NCI-H345 (cell line): ENCODE measurements at regions not wholly inside any gene's neighbourhood (a gene's known extent, or its start where the extent isn't known, plus 50 kb on each side); places are given as distances from the start of the nearest gene placed in this dataset.

Source experiments
- DNase-seq: peaks from one replicate; lab custom pipeline; 2025; lab: John Stamatoyannopoulos, UW

DNA sequence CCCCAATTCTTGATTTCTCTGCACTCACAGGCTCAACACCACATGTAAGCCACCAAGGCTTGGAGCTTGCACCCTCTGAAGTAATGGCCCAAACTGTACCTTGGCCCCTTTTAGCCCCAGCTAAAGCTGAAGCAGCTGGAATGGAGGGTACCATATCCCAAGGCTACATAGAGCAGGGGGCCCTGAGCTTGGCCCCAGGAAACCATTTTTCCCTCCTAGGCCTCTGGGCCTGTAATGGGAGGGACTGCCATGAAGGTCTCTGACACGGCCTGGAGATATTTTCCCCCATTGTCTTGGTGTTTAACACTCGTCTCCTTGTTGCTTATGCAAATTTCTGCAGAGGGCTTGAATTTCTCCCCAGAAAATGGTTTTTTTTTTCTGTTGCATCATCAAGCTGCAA lies 69.7 kb downstream of the SKA1 start:
- DNase-seq = no peak

DNA sequence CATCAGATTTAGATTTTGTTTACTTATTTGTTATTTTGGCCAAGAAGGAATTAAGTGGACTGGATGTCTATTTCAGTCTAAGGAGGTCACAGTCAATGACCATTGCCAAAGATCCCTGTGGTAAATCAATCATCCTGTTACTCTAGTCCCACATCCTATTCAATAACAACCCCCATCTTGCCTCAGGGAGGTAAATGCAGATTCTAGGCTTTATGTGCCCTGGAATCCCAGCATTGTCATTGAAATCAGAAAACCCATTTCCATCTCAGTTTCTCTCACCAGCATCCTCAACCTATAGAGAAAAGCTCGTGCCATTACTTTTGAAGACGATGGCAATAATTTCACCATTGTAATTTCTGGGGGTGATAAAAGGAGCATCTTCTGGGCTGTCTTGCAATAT lies 71.8 kb downstream of the SKA1 start:
- no peak for DNase-seq

DNA sequence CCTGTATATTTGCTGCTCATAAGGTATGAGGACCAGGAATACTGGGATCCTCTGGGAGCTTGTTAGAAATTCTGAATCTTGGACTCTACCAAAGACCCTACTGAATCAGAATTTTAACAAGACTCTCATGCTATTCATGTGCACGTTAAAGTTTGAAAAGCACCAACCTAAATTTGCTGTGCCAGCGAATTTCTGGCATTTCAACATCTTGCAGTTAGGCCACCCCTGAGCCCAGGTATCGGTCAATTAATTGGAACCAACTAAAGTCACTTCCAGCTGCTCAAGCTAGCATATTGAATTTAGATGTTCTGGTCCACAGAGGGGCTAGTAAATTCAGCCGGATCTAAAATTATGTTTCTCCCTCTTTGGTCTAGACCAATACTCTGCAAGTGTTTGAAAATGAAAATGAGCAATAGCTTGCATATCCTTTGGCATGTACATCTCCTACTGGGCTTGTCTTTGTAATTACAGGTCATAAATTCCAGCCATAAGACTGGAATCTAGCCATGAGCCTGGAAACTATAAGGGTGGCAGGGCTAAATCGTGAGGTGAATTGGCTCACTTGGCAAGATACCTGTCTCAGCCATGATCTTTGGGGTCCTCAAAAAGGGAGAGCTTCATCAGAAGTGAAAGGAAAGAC lies 72.4 kb downstream of the SKA1 start:
- DNase-seq = no peak

DNA sequence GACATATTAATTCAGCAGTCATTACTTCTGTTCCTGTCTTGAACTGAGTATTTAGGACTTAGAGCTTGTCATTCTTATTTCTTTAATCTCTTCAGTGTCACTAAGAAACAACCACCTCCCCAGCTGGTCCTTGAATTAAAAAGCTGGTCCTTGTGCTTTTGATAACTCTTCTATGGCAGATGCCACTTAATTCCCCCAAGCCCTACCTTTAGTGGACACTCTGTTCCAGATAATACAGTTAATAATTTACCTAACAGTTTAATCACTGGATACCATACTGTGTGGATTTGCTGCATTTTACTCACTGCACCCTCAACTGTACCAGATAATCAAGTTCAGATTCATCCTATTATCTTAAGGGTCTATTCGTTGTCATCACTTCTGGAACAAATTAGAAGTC lies 73.1 kb downstream of the SKA1 start:
- no peak for DNase-seq

DNA sequence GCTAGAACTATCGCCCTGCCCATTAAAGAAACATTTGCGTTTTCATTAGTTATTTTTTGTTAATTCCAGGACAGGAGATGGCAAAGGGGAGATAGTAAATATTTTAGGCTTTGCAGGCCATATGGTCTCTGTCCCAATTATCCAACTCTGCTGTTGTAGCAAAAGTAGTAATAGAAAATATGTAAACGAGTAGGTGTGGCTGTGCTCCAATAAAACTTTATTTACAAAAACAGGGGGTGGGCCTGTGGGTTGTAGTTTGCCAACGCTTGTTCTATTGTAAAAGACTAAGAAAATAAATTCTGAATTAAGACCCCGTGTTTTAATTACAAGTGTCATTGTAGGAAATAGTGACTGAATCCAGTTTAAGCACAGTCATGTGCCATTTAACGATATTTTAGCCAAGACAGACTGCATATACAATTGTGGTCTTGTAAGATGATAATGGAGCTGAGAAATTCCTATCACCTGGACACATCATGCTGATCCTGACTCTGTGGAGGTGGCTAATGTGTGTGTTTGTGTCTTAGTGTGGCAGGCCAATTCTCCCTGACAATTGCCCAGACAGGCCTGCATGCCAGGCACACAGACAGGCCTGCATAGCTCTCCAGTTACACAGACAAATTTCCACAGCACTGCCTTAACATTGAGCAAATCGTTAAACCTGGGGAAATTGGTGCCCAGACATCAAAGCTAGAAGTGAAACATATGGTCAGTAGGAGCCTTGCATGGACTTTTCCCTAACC lies 76.4 kb downstream of the SKA1 start:
- no peak for DNase-seq

DNA sequence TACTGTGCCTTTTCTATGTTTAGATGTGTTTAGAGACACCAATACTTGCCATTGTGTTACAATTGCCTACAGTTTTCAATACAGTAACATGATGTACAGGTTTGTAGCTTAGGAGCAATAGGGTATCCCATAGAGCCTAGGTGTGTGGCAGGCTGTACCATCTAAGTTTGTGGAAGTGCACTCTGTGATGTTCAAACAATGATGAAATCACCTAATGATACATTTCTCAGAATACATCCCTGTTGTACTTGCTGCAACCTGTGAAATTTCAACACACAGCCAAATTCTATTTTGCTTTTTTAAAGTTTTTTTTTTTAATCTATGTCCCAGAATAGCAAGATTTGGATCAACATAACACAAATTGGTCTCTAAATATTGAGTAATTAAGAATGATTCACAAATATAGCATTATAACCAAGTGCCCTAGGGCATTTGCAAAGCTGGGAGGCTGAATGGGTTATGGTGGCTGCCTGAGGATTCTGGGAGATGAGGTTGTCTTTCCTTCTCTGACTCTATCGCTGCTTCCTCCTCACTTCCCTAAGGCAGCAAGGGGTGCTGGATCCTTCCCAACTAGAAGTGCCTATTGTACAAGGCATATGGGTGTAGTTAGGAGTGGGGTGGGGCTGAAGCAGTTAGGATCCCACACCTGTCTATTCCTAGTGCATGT lies 78.3 kb downstream of the SKA1 start:
- no peak for DNase-seq

DNA sequence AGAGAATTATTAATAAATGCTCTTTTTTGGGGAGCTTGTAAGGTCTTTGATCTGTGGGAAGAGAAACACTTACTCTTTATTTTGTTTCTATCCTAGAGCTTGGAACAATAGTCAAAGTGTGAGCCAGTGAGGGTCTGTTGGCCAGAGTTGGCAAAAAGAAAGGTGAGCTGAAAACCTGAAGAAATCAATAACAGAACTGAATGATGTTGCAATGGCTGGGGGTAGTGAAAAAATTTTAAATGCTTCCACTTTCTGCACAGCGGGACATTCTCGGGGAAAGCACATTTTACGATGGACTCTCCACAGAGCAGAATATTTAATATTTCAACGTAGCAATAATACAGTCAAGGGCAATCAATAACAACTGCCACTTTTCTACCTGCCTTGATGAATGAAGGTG lies 78.9 kb downstream of the SKA1 start:
- DNase-seq = no peak

DNA sequence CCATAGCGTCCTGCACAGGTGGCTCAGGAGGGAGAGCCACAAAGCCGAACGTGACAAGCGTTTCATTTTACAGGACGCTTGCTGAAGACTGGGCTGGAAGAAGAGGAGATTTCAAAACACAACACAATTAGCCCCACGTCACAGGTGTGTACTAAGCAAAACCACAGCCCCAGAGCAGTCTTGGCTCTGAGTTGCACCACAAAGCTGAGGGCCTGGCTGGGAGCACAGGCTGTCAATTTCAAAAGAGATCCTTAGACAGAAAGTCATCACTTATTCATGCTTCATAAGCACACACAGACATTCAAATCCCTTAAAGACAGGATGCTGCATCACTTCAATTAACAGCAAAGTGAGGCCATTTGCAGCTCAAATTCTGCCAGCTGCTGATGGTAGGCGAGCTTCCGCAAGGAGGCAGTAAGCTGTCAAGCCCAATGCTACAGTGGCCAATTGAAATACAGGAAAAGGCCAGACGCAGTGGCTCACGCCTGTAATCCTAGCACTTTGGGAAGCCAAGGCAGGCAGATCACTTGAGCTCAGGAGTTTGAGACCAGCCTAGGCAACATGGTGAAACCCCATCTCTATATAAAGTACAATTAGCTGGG lies 79.6 kb downstream of the SKA1 start:
- DNase-seq = no peak

DNA sequence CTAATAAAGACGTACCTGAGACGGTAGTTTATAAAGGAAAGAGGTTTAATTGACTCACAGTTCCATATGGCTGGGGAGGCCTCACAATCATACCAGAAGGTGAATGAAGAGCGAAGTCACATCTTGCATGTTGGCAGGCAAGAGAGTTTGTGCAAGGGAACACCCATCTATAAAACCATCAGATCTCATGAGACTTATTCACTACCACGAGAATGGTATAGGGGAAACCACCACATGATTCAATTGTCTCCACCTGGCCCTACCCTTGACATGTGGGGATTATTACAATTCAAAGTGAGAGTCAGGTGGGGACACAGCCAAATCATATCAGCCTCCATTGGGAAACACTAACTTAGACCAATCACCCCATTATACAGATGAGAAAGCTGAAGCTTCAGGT lies 81.4 kb downstream of the SKA1 start:
- DNase-seq = no peak

DNA sequence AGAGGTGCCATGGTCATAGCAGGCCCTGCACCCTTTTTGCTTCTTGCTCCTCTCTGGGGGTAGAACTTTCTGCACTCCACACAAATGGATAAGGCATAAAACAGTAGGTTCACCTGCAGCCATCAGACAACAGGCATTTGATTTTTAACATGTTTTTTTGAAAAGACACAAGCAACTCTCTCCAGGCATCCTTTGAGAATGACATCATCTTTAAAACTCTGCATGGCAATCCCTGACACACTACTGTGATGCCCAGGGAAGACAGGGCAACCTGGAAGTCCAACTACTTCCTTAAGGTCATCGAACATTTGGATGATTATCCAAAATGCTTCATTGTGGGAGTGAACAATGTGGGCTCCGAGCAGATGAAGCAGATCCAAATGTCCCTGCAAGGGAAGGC lies 82.8 kb downstream of the SKA1 start:
- no peak for DNase-seq

DNA sequence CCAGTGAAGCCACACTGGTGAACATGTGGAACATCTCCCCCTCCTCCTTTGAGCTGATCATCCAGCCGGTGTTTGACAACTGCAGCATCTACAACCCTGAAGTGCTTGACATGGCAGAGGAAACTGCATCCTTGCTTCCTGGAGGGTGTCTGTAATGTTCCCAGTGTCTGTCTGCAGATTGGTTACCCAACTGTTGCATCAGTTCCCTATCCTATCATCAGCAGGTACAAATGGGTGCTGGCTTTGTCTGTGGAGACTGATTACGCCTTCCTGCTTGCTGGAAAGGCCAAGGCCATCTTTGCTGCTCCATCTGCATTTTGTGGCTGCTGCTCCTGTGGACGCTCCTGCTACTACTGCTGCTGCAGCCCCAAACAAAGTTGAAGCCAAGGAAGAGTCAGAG lies 83.5 kb downstream of the SKA1 start:
- no peak for DNase-seq

DNA sequence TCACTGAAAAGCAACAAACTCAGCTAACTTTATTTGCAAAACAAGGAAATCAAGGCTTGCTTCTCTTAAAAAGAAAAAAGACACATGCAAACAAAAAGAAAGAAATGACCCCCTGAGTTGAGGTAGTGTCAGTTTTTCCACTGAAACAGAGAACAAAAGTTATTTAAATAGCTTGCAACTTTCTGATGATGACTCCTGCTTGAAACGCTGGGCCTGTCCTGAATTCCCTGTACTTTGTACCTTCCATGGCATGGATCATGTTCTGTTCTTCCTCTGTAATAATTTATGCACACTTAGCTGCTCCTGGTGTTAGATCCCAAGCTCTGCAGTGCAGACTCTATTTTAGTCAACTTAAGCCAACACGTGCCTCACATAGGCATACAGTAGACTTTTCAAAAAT lies 84.0 kb downstream of the SKA1 start:
- no peak for DNase-seq

DNA sequence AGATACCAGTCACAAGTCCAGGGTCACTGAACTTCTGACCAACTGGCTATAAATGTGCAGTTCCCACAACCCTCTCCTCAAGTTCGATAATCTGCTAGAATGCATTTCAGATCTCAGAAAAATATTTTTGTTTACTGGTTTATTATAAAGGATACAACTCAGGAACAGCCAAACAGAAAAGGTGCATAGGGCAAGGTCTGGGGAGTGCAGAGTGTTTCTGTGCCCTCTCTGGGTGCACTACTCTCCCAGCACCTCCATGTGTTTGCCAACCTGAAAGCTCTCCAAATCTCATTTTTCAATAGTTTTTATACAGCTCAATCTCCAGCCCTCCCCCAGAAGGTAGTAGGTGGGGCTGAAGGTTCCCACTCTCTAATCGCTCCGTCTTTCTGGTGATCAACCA lies 85.2 kb downstream of the SKA1 start:
- DNase-seq = no peak

DNA sequence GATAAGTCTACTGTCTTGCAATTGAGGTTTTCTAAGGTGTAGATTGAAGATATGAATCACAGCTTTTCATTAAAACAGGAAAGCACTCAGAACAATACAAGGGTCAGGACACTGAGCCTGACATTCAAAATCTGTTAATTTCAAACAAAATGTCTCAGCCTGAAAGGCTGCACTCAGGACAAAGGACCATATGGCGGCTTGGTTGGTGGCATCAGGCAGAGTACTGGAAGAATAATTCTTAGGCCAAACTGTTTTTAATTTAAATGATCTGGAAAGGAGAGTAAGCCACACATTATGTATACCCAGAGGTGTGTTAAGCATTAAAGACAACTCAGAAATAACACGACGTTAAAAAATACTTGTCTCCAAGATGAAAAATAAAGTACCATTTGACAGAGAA lies 85.9 kb downstream of the SKA1 start:
- no peak for DNase-seq

DNA sequence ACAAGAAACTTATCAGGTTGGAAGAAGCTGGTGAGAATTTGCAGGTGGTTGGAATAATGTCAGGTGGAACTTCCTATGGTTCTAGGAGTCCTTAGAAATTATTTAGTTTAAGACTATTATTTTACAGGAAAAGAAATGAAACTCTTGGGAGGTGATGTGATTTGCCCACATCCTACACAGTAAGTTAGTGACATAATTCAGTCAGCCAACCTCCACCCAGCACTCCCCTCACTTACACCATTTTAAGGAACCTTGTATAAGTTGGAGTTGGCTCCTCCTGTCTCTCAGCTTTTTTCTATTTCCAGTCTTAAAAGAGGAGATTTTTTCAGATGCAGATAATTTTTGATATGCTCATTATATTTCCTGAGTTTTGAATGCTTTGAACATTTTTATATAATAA lies 86.4 kb downstream of the SKA1 start:
- no peak for DNase-seq

DNA sequence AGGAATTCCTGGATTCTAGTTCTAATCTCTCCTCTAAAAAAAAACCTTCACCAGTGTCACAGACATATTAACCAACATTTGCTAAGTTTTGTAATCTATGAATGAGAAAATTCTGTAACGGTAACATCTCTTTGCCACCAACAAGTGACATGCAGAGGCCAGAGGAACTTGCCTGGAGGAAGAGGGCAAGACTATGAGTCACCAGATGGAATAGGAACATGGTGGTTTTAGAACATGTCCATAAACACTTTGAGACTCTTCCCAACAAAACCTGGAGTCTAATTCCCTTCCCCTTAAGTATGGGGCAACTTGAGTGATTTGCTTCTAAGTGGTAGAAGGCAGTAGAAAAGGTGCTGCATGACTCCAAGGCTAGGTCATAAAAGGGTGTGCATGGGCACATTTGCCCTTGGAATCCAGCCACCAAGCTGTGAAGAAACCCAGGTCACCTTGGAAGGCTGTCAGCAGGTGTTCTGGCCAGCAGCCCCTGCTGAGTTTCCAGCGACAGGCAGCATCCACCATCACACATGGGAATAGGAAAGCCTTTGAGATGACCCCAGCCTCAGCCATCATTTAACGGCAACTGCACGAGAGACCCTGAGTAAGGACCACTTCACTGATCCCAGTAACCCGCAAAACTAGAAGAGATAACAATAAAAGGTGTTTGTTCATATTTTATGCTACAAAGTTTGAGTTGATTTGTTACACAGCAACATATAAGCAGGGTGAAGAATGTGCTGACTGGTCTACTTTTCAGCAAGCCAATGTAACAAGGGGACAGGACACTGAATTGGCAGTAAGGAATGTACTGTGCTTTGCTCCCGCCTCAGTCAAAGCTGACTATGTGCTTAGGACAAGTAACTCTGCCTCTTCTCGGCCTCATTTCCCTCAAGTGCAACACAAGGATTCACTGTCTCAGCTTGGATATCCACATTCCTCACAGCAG lies 90.6 kb downstream of the SKA1 start:
- DNase-seq = no peak

DNA sequence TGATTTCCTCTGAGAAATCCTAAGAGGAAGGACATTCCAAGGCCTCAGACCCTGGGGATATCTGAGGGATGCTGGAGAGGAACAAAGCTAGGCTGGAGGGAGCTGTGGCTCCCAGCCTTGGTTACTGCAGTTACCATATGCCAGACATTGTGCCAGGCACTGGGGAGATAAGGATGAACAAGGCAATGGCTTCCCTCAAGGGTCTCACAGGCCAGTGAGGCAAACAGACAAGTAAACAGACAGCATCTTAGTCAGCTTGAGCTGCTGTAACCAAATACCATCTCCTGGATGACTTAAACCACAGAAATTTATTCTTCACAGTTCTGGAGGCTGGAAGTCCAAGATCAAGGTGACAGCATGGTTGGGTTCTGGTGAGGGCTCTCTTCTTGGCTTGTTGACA lies 91.8 kb downstream of the SKA1 start:
- no peak for DNase-seq

DNA sequence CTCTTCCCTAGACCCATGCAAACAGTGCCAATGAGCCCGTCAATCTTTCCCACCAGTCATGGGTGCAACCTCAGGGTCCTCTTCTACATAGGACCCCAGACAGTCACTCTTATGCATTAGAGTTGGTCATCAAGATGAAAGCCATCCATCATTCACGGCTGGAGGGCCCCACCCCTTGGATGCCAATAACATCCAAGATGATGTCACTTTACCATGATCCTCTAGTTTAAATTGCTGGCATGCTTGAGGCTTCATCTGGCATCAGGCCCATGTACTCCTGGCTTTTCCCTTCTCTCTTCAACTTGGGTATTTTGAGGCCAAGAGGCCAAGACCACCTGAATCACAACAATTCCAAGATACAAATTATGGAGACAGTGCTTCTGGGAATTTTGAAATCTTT lies 91.1 kb upstream of the MAPK4 start:
- no peak for DNase-seq

DNA sequence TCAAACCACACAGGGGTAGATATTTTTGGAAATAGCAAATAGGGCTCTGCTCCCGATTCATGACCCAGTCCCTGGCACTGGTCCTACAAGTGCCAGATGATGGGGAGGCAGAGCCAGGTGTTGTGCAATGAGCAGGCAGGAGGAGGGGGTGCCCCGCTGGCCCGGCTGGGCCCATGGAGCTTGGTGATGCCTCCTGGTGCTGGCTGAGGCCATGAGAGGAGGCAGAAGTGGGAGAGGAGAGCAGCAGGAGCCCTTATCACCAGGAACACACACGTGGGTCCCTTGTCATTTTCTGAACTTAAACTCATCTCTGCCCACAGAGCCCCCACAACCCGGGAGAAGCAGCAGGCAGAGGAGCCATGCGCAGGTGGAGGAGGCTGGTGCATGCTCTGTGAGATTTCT lies 90.5 kb upstream of the MAPK4 start:
- no peak for DNase-seq

DNA sequence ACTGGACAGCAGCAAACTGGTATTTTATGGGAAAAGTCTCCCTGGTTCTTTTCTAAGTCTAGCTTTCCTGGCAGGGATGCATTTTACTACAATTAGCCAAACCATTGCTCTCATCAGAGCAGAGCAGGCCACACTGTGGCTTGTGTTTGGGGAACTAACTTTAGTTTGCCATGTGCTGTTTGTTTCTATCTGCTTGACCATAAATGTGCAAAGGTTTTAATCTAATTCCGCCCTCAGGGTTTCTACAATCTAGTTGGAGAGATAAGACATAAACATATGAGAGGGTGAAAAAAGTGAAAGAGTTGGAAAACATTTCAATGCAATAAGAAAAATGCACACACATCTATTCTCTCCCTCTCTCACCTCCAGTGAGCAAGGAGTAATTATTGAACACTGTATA lies 86.9 kb upstream of the MAPK4 start:
- DNase-seq = no peak

DNA sequence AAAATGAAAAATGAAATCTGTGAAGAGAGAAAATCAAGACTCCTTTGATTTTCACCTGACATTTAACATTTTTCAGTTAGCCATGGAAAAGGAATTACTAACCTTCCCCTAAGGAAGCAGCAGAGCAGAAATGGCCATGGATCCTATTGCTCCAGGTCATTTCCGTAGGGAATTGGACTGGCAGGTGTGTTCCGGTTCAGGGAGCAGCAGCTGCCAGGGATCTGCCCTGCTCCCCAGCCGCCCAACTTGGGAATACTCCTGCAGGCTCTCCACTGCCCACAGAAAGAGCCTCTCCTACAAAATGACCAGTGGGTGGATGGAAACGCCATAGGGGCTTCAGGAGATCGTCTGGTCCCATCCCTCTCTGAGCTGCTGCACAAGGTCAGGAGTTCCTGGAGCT lies 86.0 kb upstream of the MAPK4 start:
- DNase-seq = peak; percentile 27
